Adipocyte (in vitro differentiated cells): ENCODE measurements at regions not wholly inside any gene's neighbourhood (a gene's known extent, or its start where the extent isn't known, plus 50 kb on each side); places are given as distances from the start of the nearest gene placed in this dataset.

ENCODE experiments used
- DNase-seq: peaks from one replicate; pipeline ENCODE4 v3.0.0-alpha.2; 2015; ENCODE audit warnings: low read depth
- H3K27me3 ChIP-seq: replicated peaks from 2 replicates; pipeline ENCODE4 v1.7.0; 2013; ENCODE audit warnings: mild to moderate bottlenecking, low read length, moderate library complexity; ENCODE audit not compliant: control insufficient read depth, insufficient read depth
- H3K36me3 ChIP-seq: 2 replicates; pipeline ENCODE4 v1.7.0; 2013; ENCODE audit warnings: low read length, mild to moderate bottlenecking, moderate library complexity; ENCODE audit not compliant: control insufficient read depth, insufficient read depth, severe bottlenecking
- H3K4me1 ChIP-seq: 2 replicates; pipeline ENCODE4 v1.7.0; 2013; ENCODE audit warnings: mild to moderate bottlenecking, low read length, moderate library complexity; ENCODE audit not compliant: control insufficient read depth, insufficient read depth
- H3K4me3 ChIP-seq: 2 replicates; pipeline ENCODE4 v1.7.0; 2013; ENCODE audit warnings: mild to moderate bottlenecking, low read length, moderate library complexity
- H3K9ac ChIP-seq: 2 replicates; pipeline ENCODE4 v1.7.0; 2013; ENCODE audit warnings: mild to moderate bottlenecking, low read length, moderate library complexity
- H3K9me3 ChIP-seq: 2 replicates; pipeline ENCODE4 v1.7.0; 2013; ENCODE audit warnings: mild to moderate bottlenecking, low read length, moderate library complexity; ENCODE audit not compliant: control insufficient read depth

DNA sequence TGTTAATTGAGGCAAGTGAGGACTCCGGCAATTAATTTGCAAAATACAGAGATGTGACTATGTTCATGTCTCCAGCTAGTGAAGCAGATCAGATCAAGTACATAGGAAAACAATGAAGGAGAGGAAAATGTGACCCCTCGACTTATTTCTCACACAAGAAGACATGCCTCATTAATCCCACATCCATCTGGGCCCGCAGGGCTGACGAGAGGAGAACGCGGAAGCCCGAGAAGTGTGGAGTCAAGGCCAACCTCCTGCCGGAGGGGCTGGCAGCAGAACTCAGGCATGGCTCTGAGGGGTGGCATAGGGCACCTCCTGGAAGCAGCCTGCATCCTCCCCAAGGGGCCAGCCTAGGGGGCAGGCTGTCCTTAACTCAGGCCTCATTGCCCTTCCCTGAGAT is 54.4 kb downstream of the ZNF503 start:
- Histone ChIP-seq H3K4me1 (no peaks in the 10 kb centered on the region), H3K4me3 (no peak overlapping the region), H3K27me3 (peaks cover 6% of the 10 kb centered on the region), H3K9ac (no peak overlapping the region), H3K36me3 (no peaks in the 10 kb centered on the region), H3K9me3 (peaks cover 12% of the 10 kb centered on the region)
- DNase-seq = no peak

GRCh38 chr10:75345738-75346137 is 55.8 kb downstream of the ZNF503 start:
- Histone ChIP-seq H3K27me3 (peaks cover 8% of the 10 kb centered on the region), H3K4me1 (no peaks in the 10 kb centered on the region), H3K9me3 (peaks cover 12% of the 10 kb centered on the region), H3K9ac (no peak overlapping the region), H3K36me3 (no peaks in the 10 kb centered on the region), H3K4me3 (no peak overlapping the region)
- no peak for DNase-seq

- Histone ChIP-seq H3K9me3 (peaks cover 12% of the 10 kb centered on the region), H3K4me3 (no peak overlapping the region), H3K27me3 (peaks cover 8% of the 10 kb centered on the region), H3K4me1 (no peaks in the 10 kb centered on the region), H3K36me3 (no peaks in the 10 kb centered on the region), H3K9ac (no peak overlapping the region)
- DNase-seq = no peak
These were observed 57.4 kb downstream of the ZNF503 start for GRCh38 chr10:75344170-75344569.

GRCh38 chr10:75342397-75342796 is 59.2 kb downstream of the ZNF503 start:
- no peak overlapping the region for H3K9ac ChIP-seq
- H3K4me1 ChIP-seq = no peaks in the 10 kb centered on the region
- DNase-seq = no peak
- H3K4me3 ChIP-seq = no peak overlapping the region
- peaks cover 12% of the 10 kb centered on the region for H3K9me3 ChIP-seq
- H3K27me3 ChIP-seq = peaks cover 8% of the 10 kb centered on the region
- no peaks in the 10 kb centered on the region for H3K36me3 ChIP-seq

DNA sequence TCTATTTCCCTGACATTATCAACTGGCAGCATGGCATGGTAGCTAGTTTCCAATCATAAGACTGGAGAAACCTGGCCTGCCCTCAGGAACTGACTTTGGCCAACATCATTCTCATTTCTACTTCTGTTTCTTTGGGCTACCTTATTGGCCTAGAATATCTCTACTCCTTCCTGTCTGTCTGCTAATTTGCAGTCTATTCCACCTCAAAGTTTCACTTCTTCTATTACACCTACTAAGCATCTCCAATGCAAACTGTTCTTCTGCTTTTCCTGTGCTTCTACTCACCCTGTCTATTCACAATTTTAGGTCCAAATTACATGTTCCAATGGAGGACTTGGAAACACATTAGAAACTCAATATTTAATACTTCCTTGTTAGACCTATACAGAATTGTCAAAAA is 65.6 kb downstream of the ZNF503 start:
- H3K4me3 ChIP-seq = no peak overlapping the region
- H3K36me3 ChIP-seq = no peaks in the 10 kb centered on the region
- no peaks in the 10 kb centered on the region for H3K9me3 ChIP-seq
- H3K9ac ChIP-seq = no peak overlapping the region
- peaks cover 13% of the 10 kb centered on the region for H3K4me1 ChIP-seq
- DNase-seq = no peak
- no peaks in the 10 kb centered on the region for H3K27me3 ChIP-seq

- H3K4me3 ChIP-seq = no peak overlapping the region
- peaks cover 2% of the 10 kb centered on the region for H3K9me3 ChIP-seq
- DNase-seq = peak; percentile 3
- H3K9ac ChIP-seq = no peak overlapping the region
- no peaks in the 10 kb centered on the region for H3K36me3 ChIP-seq
- peaks cover 13% of the 10 kb centered on the region for H3K4me1 ChIP-seq
- peaks cover 3% of the 10 kb centered on the region for H3K27me3 ChIP-seq
These were observed 66.4 kb downstream of the ZNF503 start for GRCh38 chr10:75335191-75335590.

DNA sequence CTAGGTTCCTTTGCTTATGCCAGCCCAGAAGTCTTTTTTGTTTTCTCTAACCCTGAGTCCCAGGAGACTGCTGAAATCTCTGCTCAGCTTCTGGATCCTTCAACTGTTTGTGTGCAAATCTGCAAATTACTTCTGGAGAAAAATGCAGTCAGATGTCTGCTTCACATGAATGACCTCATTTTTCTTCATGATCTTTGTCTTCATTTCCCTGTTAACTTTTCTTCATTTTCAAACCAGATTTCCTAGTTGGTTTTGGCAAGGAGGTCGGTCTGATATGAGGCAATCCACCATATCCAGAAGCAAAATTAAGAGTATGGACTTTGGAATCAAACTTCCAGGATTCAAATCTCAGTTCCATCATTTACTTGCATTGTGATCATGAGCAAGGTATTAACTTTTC is 66.8 kb downstream of the ZNF503 start:
- Histone ChIP-seq H3K27me3 (peaks cover 4% of the 10 kb centered on the region), H3K9ac (no peak overlapping the region), H3K9me3 (peaks cover 5% of the 10 kb centered on the region), H3K36me3 (no peaks in the 10 kb centered on the region), H3K4me3 (no peak overlapping the region), H3K4me1 (peaks cover 13% of the 10 kb centered on the region)
- peak; percentile 23 for DNase-seq

- Histone ChIP-seq H3K9ac (no peak overlapping the region), H3K27me3 (peaks cover 7% of the 10 kb centered on the region), H3K4me1 (peaks cover 13% of the 10 kb centered on the region), H3K4me3 (no peak overlapping the region), H3K9me3 (peaks cover 5% of the 10 kb centered on the region), H3K36me3 (no peaks in the 10 kb centered on the region)
- DNase-seq = no peak
These were observed 69.5 kb downstream of the ZNF503 start for GRCh38 chr10:75332081-75332480.

DNA sequence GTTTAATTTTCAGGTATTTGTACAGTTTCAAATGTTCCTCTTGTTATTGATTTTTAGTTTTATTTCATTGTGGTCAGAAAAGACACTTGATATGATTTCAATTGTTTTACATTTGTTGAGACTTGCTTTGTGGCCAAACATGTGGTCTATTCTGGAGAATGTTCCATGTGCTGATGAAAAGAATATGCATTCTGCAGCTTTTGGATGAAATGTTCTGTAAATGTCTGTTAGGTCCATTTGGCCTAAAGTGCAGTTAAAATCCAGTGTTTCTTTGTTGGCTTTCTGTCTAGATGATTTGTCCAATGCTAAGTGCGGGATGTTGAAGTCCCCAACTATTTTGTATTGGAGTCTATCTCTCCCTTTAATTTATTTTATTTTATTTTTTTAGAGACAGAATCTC is 70.5 kb downstream of the ZNF503 start:
- DNase-seq = no peak
- no peak overlapping the region for H3K9ac ChIP-seq
- peaks cover 13% of the 10 kb centered on the region for H3K4me1 ChIP-seq
- peaks cover 7% of the 10 kb centered on the region for H3K27me3 ChIP-seq
- H3K4me3 ChIP-seq = no peak overlapping the region
- H3K9me3 ChIP-seq = peaks cover 5% of the 10 kb centered on the region
- H3K36me3 ChIP-seq = no peaks in the 10 kb centered on the region

- Histone ChIP-seq H3K9me3 (peaks cover 5% of the 10 kb centered on the region), H3K36me3 (no peaks in the 10 kb centered on the region), H3K4me1 (peaks cover 1% of the 10 kb centered on the region), H3K9ac (no peak overlapping the region), H3K4me3 (no peak overlapping the region), H3K27me3 (peaks cover 7% of the 10 kb centered on the region)
- DNase-seq = no peak
These were observed 72.3 kb downstream of the ZNF503 start for GRCh38 chr10:75329190-75329745.

DNA sequence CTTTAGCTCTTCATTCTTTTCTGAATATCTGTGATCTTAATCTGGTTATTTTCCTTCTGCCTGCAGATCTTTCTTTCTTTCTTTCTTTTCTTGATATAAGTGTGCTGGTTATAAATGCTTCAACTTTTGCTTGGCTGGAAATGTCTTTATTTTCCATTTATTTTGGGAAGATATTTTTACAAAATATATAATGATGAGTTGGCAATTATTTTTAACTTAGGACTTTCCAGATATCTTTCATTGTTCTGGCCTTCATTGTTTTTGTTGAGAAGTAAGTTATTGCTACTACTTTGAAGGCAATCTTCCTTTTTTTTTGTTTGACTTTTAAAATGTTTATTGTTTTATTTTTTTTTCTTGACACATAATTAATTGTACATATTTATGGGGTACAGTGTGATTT is 75.3 kb downstream of the ZNF503 start:
- peaks cover 7% of the 10 kb centered on the region for H3K27me3 ChIP-seq
- peaks cover 10% of the 10 kb centered on the region for H3K9me3 ChIP-seq
- H3K4me1 ChIP-seq = no peaks in the 10 kb centered on the region
- H3K4me3 ChIP-seq = no peak overlapping the region
- DNase-seq = no peak
- H3K9ac ChIP-seq = no peak overlapping the region
- no peaks in the 10 kb centered on the region for H3K36me3 ChIP-seq

GRCh38 chr10:75319274-75319673 is 82.3 kb downstream of the ZNF503 start:
- Histone ChIP-seq H3K4me1 (no peaks in the 10 kb centered on the region), H3K9ac (no peak overlapping the region), H3K36me3 (no peaks in the 10 kb centered on the region), H3K27me3 (no peaks in the 10 kb centered on the region), H3K4me3 (no peak overlapping the region), H3K9me3 (peaks cover 40% of the 10 kb centered on the region)
- DNase-seq = no peak
